NCI-H187 treated with DMSO at 0.1 percent for 48 hours (cell line): ENCODE measurements at regions not wholly inside any gene's neighbourhood (a gene's known extent, or its start where the extent isn't known, plus 50 kb on each side); places are given as distances from the start of the nearest gene placed in this dataset.
"Not testable (repeated sequence)": the region's sequence is repeated elsewhere in the genome, so short reads cannot be mapped to it uniquely, and the experiment has no call there.

ENCODE experiments used
- DNase-seq: peaks from one replicate; lab custom pipeline; 2025; lab: John Stamatoyannopoulos, UW

DNA sequence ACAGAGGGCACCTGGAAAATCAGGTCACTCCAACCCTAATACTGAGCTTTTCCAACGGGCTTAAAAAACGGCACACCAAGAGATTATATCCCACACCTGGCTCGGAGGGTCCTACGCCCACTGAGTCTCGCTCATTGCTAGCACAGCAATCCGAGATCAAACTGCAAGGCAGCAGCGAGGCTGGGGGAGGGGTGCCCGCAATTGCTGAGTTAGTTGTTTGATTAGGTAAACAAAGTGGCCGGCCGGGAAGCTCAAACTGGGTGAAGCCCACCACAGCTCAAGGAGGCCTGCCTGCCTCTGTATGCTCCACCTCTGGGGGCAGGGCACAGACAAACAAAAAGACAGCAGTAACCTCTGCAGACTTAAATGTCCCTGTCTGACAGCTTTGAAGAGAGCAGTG, 108.8 kb upstream of the GRIA1 start:
- not testable (repeated sequence) for DNase-seq

DNA sequence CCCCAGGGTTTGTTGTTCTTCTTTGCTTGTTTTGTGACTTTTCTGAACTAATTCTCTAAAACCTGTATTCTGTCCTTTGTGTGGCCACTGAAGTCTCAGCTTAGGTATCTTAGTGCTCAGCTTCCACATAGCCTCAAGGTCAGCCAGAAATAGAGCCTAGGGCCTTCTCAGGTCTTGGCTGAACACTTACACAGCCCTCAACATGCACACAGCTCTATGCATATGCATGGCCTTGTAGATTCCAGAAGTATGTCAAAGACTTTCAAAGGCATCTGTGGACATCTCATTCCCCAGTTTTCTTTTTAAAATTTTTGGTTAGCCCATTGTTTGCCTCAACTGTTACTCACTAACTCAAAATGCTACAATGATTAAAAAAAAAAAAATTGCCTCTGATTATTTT, 99.9 kb upstream of the GRIA1 start:
- no peak for DNase-seq

DNA sequence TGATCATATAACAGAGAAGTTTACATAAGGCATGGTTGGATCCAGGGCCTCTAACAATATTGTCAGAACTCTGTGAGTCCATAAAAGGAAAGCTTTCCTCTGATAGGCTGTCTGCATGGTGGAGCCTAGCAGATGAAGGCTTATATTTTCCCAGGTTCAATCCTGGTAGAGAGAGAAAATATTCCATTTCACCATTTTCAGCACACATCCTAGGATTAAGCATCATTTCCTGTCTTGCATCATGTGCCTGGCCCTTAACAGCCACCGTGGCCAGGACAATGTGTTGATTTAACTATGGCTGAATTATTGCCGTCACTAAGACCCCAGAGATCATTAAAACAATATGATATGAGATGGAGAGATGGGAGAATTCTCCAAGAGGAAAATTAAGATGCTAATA, 90.9 kb upstream of the GRIA1 start:
- no peak for DNase-seq

DNA sequence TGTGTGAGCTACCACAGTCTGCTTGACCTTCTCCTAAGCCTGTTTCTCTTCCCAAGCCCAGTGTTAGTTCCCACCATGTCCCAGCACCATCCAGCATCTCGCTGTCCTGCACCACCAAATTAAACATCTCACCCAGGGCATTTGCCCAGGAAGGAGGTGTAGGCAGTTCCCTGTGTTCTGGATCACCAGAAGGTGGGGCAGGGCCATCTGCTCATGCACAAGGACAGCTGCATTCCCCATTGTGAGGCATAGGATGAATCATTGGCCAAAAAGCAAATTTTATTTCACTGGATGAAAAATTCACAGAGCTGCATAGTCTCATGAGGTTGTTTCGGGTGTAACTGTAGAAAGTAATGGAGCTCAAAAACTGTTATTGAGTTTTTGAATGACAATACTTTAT, 89.5 kb upstream of the GRIA1 start:
- DNase-seq, result no peak

DNA sequence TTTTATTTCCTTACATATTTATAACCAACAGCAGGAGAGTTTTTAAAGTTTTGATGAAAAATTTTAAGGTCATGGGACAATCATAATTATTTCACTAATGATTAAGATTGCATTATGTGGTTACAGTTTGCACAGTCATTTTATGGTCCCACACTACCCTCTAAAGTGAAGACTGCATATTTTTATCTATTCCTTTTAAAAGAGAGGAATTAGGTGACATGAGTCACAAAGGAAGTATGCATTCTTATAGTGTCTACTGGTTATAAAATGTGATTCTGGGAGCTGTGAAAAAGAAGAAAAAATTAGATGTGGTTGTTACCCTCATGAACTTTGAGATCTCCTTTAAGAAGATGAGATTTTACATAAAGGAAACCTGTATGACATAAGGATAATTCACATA, 87.9 kb upstream of the GRIA1 start:
- DNase-seq, result no peak

DNA sequence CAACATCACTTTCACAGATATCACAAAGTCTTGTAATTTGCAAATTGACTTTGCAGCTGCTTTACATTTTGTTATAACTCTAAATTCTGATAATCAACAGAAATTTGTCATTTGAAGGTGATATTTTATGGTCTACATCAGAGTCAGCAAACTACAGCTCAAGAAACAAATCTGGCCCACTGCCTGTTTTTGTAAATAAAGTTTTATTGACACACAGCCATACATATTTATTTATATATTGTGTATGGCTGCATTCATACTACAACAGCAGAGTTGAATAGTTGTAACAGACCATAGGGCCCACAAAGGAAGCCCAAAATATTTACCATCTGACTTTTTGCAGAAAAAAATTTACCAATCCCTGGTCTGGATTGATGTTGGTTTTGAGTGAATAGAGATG, 87.0 kb upstream of the GRIA1 start:
- DNase-seq, result no peak

DNA sequence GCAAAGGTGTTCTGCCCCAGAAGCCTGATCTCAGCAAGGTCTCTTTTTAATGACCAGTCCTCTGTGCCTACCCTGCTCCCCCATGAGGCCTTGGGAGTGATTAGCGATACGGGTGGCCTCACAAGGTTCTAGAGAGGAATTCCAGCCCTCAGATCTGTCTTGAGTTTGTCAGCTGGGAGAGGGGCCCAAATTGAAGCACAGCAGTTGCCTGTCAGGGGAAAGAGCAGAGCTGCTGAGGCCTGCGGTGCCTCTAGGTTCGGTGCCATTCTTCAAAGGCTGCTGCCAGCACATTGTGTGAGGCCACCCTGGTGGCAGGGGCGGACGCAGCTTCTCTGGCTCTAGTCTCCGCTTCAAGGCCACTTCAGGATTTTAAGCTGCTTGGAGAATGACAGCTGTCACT, 85.7 kb upstream of the GRIA1 start:
- DNase-seq, result no peak

DNA sequence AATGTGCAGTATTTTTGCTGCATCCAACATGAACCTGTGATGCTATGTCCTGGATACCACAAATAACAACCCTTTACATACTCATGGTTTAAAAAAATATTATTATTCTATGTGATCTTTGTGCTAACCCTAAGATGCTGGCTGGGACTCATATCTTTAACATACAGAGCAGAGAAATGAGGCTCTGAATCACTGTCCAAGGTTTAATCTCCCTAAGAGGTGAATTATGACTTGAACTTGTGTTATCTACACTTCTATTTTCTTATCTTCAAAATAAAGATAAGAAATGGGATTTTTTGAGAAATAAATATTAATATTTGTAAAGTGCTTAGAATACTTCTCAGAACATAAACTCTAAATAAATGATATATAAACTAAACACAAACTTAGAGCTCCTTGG, 68.8 kb upstream of the GRIA1 start:
- DNase-seq, result no peak

DNA sequence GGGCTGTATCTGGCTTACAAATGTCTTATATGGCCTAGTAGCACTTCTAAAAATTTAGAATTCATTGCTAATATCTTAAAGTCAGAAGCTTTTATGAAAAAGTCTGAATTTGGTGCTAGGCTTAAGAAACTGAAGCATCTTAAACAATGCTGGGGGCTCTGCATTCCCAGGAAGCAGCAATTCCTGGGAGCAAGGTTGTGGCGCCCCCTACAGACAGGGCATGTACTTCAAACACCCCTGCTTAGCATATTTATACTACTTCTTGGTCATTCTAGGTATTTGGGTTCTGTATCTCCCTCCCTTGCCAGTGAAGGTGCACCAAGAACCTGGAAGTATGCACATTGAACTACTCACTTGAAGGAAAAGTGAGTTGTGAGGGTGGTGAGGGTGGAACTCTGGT, 64.6 kb upstream of the GRIA1 start:
- DNase-seq, result no peak

DNA sequence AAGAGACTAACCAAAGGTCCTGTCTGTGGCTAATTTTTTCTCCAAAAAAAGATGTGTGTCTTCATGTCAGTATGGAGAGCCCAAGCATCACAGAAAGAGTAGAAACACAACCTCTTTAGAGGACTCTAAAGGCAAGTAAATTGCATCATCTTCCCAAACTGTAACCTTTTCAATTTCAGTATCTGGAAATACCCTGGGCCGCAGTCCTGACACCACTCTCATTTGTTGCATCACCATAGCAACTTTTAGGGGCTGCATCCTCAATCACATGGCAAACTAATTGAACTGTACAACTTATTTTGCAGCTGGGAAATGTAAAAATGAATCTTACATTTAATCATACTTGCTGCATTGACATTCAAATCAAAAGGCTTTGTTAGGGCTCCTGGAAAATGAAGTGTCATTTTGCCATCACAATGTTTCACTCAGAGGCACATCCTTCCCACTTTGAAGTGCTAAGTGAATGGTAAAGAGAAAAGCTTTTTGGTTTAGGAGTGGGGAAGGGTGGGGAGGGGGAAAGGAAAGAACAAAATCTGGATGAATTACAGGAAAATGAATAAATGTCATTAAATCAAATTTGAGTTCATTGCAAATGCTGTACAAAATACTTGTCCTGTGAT, 60.6 kb upstream of the GRIA1 start:
- DNase-seq, result no peak

DNA sequence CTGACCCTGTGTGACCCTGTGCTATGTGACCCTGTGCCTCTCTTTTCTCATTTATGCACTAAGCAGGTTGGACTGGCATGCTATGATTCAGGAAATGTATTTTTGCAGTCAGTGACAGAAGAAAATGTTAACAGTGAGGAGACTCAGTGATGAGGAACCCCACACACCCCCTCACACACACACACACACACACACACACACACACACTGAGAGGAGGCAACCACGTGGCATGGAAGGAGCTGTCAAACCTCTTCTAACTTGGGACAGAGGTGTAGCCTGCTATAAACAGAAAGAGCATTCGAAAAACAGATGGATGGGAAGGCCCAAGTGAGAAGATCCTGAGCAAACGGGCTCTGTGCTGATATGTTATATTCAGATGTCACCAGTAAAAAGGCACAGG, 57.9 kb upstream of the GRIA1 start:
- no peak for DNase-seq

DNA sequence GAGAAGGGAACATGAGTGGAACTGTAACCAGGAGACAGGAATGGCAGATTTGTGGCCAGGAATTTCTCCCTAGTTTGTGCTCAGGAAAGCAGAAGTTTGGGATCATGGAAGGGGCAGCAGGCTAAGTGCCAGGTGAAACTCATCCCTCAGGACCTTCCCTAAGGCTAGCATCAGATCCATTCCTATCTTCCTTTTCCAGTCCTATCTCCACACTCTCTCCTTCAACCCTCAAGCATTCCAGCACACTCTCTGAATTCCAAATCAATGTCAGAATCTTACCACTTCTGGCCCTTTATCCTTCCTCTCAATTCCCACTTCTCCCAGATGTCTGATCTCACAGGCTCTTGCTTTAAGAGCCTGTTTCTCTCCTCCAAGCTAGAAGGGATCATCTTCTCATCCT, 53.2 kb upstream of the GRIA1 start:
- DNase-seq, result no peak

DNA sequence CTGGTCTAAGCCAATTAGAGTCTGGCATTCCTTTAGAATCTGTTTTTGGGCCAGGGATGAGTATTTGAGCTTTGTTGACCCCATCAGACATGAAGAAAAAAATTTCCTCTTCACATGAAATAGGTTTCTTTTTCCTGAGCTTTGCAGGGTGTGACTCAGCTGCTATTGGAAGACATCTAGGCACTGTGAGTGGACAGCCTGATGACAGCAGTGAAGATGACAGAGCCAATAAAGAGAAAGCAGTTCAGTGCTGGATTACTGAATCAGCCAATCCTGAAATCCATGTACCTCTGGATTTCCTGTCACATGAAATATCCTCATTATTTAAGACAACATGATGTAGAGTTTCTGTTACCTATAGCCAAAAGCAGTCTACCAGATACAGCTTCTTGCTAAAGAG, 51.3 kb upstream of the GRIA1 start:
- no peak for DNase-seq
